ENCODE measurements at regions not wholly inside any gene's neighbourhood (a gene's known extent, or its start where the extent isn't known, plus 50 kb on each side); places are given as distances from the start of the nearest gene placed in this dataset.
"Not testable (repeated sequence)": the region's sequence is repeated elsewhere in the genome, so short reads cannot be mapped to it uniquely, and the experiment has no call there.

GRCh38 chr6:111925296-111925695 is 52.0 kb upstream of the FYN start:
- intact Hi-C loops (cut with DNase I): no loop called here
- Histone ChIP-seq H3K4me3 (no peak overlapping the region), H3K4me1 (peaks cover 0 to 8% of the 10 kb centered on the region in 2 donors)

DNA sequence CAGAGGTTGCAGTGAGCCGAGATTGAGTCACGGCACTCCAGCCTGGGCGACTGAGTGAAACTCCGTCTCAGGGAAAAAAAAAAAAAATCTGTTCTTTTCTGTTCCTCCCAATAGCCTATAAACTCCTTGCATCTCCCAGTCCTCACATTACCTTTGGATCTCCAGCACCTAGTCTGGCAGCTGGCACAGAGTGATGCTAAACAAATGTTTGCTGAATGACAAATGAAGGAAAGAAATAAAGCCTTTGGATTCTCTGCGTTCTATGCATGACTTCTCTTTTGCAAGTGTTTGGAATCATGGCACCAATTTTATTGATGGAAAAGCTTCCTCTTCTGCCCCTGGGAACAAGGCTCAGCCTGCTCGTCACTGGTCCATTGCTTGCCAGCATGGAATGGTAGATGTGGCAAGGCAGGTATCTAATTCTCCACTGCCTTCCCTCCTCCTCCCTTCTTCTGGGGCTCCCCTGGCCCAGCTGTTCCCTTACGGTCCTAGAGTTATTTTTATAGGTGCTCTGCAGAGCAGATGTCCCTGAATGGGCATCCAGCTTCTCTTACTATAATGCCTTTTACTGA is 53.6 kb upstream of the FYN start:
- intact Hi-C loops (cut with DNase I): no loop called here
- H3K27ac ChIP-seq: no peak overlapping the region
- H3K4me3 ChIP-seq: no peak overlapping the region
- H3K9me3 ChIP-seq: peaks cover 0 to 3% of the 10 kb centered on the region in 2 donors
- no peak for DNase-seq
- no peaks in the 10 kb centered on the region for H3K27me3 ChIP-seq
- TF ChIP-seq, protein P1, sequence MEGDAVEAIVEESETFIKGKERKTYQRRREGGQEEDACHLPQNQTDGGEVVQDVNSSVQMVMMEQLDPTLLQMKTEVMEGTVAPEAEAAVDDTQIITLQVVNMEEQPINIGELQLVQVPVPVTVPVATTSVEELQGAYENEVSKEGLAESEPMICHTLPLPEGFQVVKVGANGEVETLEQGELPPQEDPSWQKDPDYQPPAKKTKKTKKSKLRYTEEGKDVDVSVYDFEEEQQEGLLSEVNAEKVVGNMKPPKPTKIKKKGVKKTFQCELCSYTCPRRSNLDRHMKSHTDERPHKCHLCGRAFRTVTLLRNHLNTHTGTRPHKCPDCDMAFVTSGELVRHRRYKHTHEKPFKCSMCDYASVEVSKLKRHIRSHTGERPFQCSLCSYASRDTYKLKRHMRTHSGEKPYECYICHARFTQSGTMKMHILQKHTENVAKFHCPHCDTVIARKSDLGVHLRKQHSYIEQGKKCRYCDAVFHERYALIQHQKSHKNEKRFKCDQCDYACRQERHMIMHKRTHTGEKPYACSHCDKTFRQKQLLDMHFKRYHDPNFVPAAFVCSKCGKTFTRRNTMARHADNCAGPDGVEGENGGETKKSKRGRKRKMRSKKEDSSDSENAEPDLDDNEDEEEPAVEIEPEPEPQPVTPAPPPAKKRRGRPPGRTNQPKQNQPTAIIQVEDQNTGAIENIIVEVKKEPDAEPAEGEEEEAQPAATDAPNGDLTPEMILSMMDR (IDR thresholded peaks at IDR 0.05): no peak
- ATAC-seq: no peak
- peaks cover 0 to 8% of the 10 kb centered on the region in 2 donors for H3K4me1 ChIP-seq
- H3K36me3 ChIP-seq: no peaks in the 10 kb centered on the region

More at GRCh38 chr6:111925296-111925695, 52.0 kb upstream of the FYN start:
- TF ChIP-seq, protein P1 (IDR thresholded peaks at IDR 0.05): no peak
- DNase-seq (no peak), ATAC-seq (peak; percentile 47)
- Histone ChIP-seq H3K9me3 (peaks cover 0 to 3% of the 10 kb centered on the region in 2 donors), H3K27me3 (no peaks in the 10 kb centered on the region), H3K36me3 (no peaks in the 10 kb centered on the region), H3K27ac (no peak overlapping the region)

GRCh38 chr6:111927321-111927720 is 54.1 kb upstream of the FYN start:
- ATAC-seq (no peak), DNase-seq (no peak)
- H3K4me1 ChIP-seq: peaks cover 0 to 8% of the 10 kb centered on the region in 2 donors
- intact Hi-C loops (cut with DNase I): no loop called here
- no peak overlapping the region for H3K27ac ChIP-seq
- no peak overlapping the region for H3K4me3 ChIP-seq
- TF ChIP-seq, protein P1 (IDR thresholded peaks at IDR 0.05): no peak
- H3K36me3 ChIP-seq: no peaks in the 10 kb centered on the region
- peaks cover 0 to 3% of the 10 kb centered on the region in 2 donors for H3K9me3 ChIP-seq
- no peaks in the 10 kb centered on the region for H3K27me3 ChIP-seq

DNA sequence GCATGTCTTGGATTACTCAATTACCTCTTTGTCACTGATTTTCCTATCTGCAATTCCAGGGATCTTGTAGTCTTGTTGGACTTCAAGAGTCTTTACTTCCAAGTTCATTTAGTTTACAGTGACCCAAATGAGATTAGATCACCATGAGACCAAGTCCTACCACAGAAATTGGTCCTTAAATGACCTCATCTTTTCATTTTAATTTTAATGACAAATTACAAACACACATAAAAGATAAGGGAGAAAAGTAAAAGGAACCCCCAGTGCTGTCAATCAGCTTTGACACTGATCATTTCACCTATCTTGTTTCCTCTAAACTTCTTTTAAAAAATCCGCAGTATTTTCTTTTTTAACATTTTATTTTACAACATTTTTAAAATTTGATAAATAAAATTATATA is 54.9 kb upstream of the FYN start:
- Histone ChIP-seq H3K27ac (no peak overlapping the region), H3K4me3 (no peak overlapping the region), H3K4me1 (peaks cover 0 to 4% of the 10 kb centered on the region in 2 donors), H3K36me3 (no peaks in the 10 kb centered on the region), H3K27me3 (no peaks in the 10 kb centered on the region), H3K9me3 (peaks cover 0 to 5% of the 10 kb centered on the region in 2 donors)
- no peak for DNase-seq
- intact Hi-C loops (cut with DNase I): no loop called here
- TF ChIP-seq, protein P1 (IDR thresholded peaks at IDR 0.05): no peak
- no peak for ATAC-seq

- H3K4me1 ChIP-seq; ATAC-seq; H3K4me3 ChIP-seq; H3K27me3 ChIP-seq; H3K9me3 ChIP-seq; H3K36me3 ChIP-seq; H3K27ac ChIP-seq; intact Hi-C loops (cut with DNase I): not testable (repeated sequence)
- peak in 1 of 4 donors; percentile 16 for DNase-seq
Observed at GRCh38 chr6:111934611-111935010, 61.4 kb upstream of the FYN start.

GRCh38 chr6:111936718-111937117 is 63.5 kb upstream of the FYN start:
- Histone ChIP-seq H3K36me3 (no peaks in the 10 kb centered on the region), H3K27ac (no peak overlapping the region), H3K9me3 (peaks cover 0 to 2% of the 10 kb centered on the region in 2 donors), H3K27me3 (no peaks in the 10 kb centered on the region), H3K4me1 (peaks cover 0 to 5% of the 10 kb centered on the region in 2 donors), H3K4me3 (no peak overlapping the region)
- ATAC-seq (no peak), DNase-seq (no peak)
- TF ChIP-seq, protein P1 (IDR thresholded peaks at IDR 0.05): no peak
- intact Hi-C loops (cut with DNase I): no loop called here
